Activated CD4-positive, alpha-beta T cell treated with anti-CD3 and anti-CD28 coated beads for 4 hours (primary cell): ENCODE measurements at regions not wholly inside any gene's neighbourhood (a gene's known extent, or its start where the extent isn't known, plus 50 kb on each side); places are given as distances from the start of the nearest gene placed in this dataset.
A peak's percentile ranks its signal among the peaks of the same experiment; 100 is the strongest.
"Not testable (repeated sequence)": the region's sequence is repeated elsewhere in the genome, so short reads cannot be mapped to it uniquely, and the experiment has no call there.

ENCODE experiments used
- DNase-seq, 2 donors: peaks; one replicate each; pipeline ENCODE4 v3.0.0-alpha.2; 2020

GRCh38 chr3:56954125-56954524, 106.3 kb upstream of the SPATA12 start:
- DNase-seq: no peak

GRCh38 chr3:56952846-56953245, 107.6 kb upstream of the SPATA12 start:
- no peak for DNase-seq

- no peak for DNase-seq
Observed at GRCh38 chr3:56952061-56952460, 108.4 kb upstream of the SPATA12 start.

GRCh38 chr3:56951366-56951765, 109.1 kb upstream of the SPATA12 start:
- DNase-seq: no peak

GRCh38 chr3:56945378-56945777, 115.1 kb upstream of the SPATA12 start:
- DNase-seq: not testable (repeated sequence)

- no peak for DNase-seq
Observed at GRCh38 chr3:56942523-56942922, 117.9 kb upstream of the SPATA12 start.

- no peak for DNase-seq
Observed at GRCh38 chr3:56940976-56941375, 119.5 kb upstream of the SPATA12 start.

- no peak for DNase-seq
Observed at GRCh38 chr3:56940321-56940720, 120.1 kb upstream of the SPATA12 start.

GRCh38 chr3:56939834-56940233, 120.6 kb upstream of the SPATA12 start:
- no peak for DNase-seq

GRCh38 chr3:56938530-56938929, 121.9 kb upstream of the SPATA12 start:
- no peak for DNase-seq

GRCh38 chr3:56937580-56937979, 122.9 kb upstream of the SPATA12 start:
- DNase-seq: no peak

GRCh38 chr3:56935811-56936210, 124.7 kb upstream of the SPATA12 start:
- no peak for DNase-seq

GRCh38 chr3:56934481-56934880, 126.0 kb upstream of the SPATA12 start:
- not testable (repeated sequence) for DNase-seq

- no peak for DNase-seq
Observed at GRCh38 chr3:56933803-56934202, 126.7 kb upstream of the SPATA12 start.

- no peak for DNase-seq
Observed at GRCh38 chr3:56932866-56933265, 127.6 kb upstream of the SPATA12 start.

GRCh38 chr3:56931836-56932235, 128.6 kb upstream of the SPATA12 start:
- no peak for DNase-seq

- peak in 1 of 2 donors; percentile 17 for DNase-seq
Observed at GRCh38 chr3:56930706-56931105, 129.0 kb upstream of the ARHGEF3 start.

- DNase-seq: no peak
Observed at GRCh38 chr3:56929809-56930615, 128.3 kb upstream of the ARHGEF3 start.

- no peak for DNase-seq
Observed at GRCh38 chr3:56928379-56929068, 126.8 kb upstream of the ARHGEF3 start.

GRCh38 chr3:56927855-56928254, 126.1 kb upstream of the ARHGEF3 start:
- no peak for DNase-seq

GRCh38 chr3:56926947-56927282, 125.2 kb upstream of the ARHGEF3 start:
- no peak for DNase-seq

- DNase-seq: no peak
Observed at GRCh38 chr3:56926243-56926946, 124.6 kb upstream of the ARHGEF3 start.

- DNase-seq: not testable (repeated sequence)
Observed at GRCh38 chr3:56924700-56925099, 123.0 kb upstream of the ARHGEF3 start.
